Activated gamma-delta T cell treated with Interleukin-2 at 50 U/mL for 16 hours (primary cell): ENCODE measurements at regions not wholly inside any gene's neighbourhood (a gene's known extent, or its start where the extent isn't known, plus 50 kb on each side); places are given as distances from the start of the nearest gene placed in this dataset.
"Not testable (repeated sequence)": the region's sequence is repeated elsewhere in the genome, so short reads cannot be mapped to it uniquely, and the experiment has no call there.

Experiments
- DNase-seq: peaks from one replicate; pipeline ENCODE4 v3.0.0-alpha.2; 2020

GRCh38 chr5:152623951-152624350 lies 218.9 kb upstream of the NMUR2 start:
- no peak for DNase-seq

GRCh38 chr5:152625696-152626095 lies 220.6 kb upstream of the NMUR2 start:
- DNase-seq, result no peak

GRCh38 chr5:152631221-152631620 lies 226.1 kb upstream of the NMUR2 start:
- no peak for DNase-seq

GRCh38 chr5:152632360-152632759 lies 227.3 kb upstream of the NMUR2 start:
- no peak for DNase-seq

- DNase-seq, result no peak
These were observed 229.5 kb upstream of the NMUR2 start for GRCh38 chr5:152634586-152634985.

GRCh38 chr5:152638996-152639552 lies 234.0 kb upstream of the NMUR2 start:
- no peak for DNase-seq

- DNase-seq, result no peak
These were observed 237.1 kb upstream of the NMUR2 start for GRCh38 chr5:152641970-152642805.

- DNase-seq, result no peak
These were observed 237.8 kb upstream of the NMUR2 start for GRCh38 chr5:152642880-152643279.

- DNase-seq, result no peak
These were observed 239.1 kb upstream of the NMUR2 start for GRCh38 chr5:152644029-152644728.

GRCh38 chr5:152649609-152650008 lies 244.5 kb upstream of the NMUR2 start:
- DNase-seq, result no peak

GRCh38 chr5:152650413-152650812 lies 245.3 kb upstream of the NMUR2 start:
- DNase-seq, result no peak

- DNase-seq, result not testable (repeated sequence)
These were observed 254.4 kb upstream of the NMUR2 start for GRCh38 chr5:152659470-152659869.

- no peak for DNase-seq
These were observed 268.5 kb upstream of the NMUR2 start for GRCh38 chr5:152673601-152674000.

- DNase-seq, result no peak
These were observed 269.3 kb upstream of the NMUR2 start for GRCh38 chr5:152674403-152674802.

- DNase-seq, result no peak
These were observed 271.1 kb upstream of the NMUR2 start for GRCh38 chr5:152676196-152676595.

- no peak for DNase-seq
These were observed 278.1 kb upstream of the NMUR2 start for GRCh38 chr5:152683205-152683604.

- no peak for DNase-seq
These were observed 281.9 kb upstream of the NMUR2 start for GRCh38 chr5:152686931-152687330.

GRCh38 chr5:152688561-152689249 lies 283.6 kb upstream of the NMUR2 start:
- DNase-seq, result no peak

- DNase-seq, result no peak
These were observed 284.2 kb upstream of the NMUR2 start for GRCh38 chr5:152689250-152689711.

GRCh38 chr5:152694231-152694630 lies 289.2 kb upstream of the NMUR2 start:
- no peak for DNase-seq

GRCh38 chr5:152701305-152701949 lies 296.3 kb upstream of the NMUR2 start:
- DNase-seq, result no peak

- no peak for DNase-seq
These were observed 299.2 kb upstream of the NMUR2 start for GRCh38 chr5:152704286-152704685.
